Astrocyte (in vitro differentiated cells and primary cell): ENCODE measurements at regions not wholly inside any gene's neighbourhood (a gene's known extent, or its start where the extent isn't known, plus 50 kb on each side); places are given as distances from the start of the nearest gene placed in this dataset.

Source experiments
- DNase-seq: peaks from one replicate; pipeline ENCODE4 v3.0.0-alpha.2; 2010; ENCODE audit warnings: low read depth
- FAIRE-seq: peaks from 2 replicates; lab custom pipeline; 2011; peaks lifted over from hg19 to GRCh38; lab: Jason Lieb, UNC
- H2AFZ ChIP-seq: 2 replicates; pipeline ENCODE4 v1.6.0; 2012; ENCODE audit warnings: low read depth, low read length, inconsistent platforms
- H3K27ac ChIP-seq: 2 replicates; pipeline ENCODE4 v1.5.1; 2011; ENCODE audit warnings: low read depth, low read length, inconsistent platforms
- H3K27me3 ChIP-seq: 2 replicates; pipeline ENCODE4 v1.6.0; 2011; ENCODE audit warnings: low read length, inconsistent platforms; ENCODE audit not compliant: insufficient read depth
- H3K36me3 ChIP-seq: 2 replicates; pipeline ENCODE4 v1.5.1; 2011; ENCODE audit warnings: low read length, inconsistent platforms; ENCODE audit not compliant: insufficient read depth
- H3K4me1 ChIP-seq: 2 replicates; pipeline ENCODE4 v1.5.1; 2011; ENCODE audit warnings: low read length, inconsistent platforms; ENCODE audit not compliant: insufficient read depth
- H3K4me2 ChIP-seq: 2 replicates; pipeline ENCODE4 v1.6.0; 2012; ENCODE audit warnings: low read length, inconsistent platforms
- H3K4me3 ChIP-seq: 2 replicates; pipeline ENCODE4 v1.5.1; 2011; ENCODE audit warnings: low read depth, mild to moderate bottlenecking, low read length, inconsistent platforms; ENCODE audit not compliant: insufficient read depth
- H3K79me2 ChIP-seq: 2 replicates; pipeline ENCODE4 v1.6.0; 2012; ENCODE audit warnings: mild to moderate bottlenecking, low read length, inconsistent platforms; ENCODE audit not compliant: insufficient read depth
- H3K9ac ChIP-seq: 2 replicates; pipeline ENCODE4 v1.6.0; 2012; ENCODE audit warnings: mild to moderate bottlenecking, low read length, inconsistent platforms
- H3K9me3 ChIP-seq: 2 replicates; pipeline ENCODE4 v1.5.1; 2012; ENCODE audit warnings: low read depth, mild to moderate bottlenecking, low read length, inconsistent platforms; ENCODE audit not compliant: insufficient read depth
- H4K20me1 ChIP-seq: 2 replicates; pipeline ENCODE4 v1.6.0; 2012; ENCODE audit warnings: low read length, inconsistent platforms; ENCODE audit not compliant: insufficient read depth
- H3K27ac Mint-ChIP-seq: one replicate; pipeline ENCODE4 v1.8.0; 2021; ENCODE audit warnings: mild to moderate bottlenecking, mixed read lengths; ENCODE audit not compliant: unreplicated experiment
- H3K27me3 Mint-ChIP-seq: one replicate; pipeline ENCODE4 v1.8.0; 2021; ENCODE audit warnings: low read depth, mixed read lengths; ENCODE audit not compliant: unreplicated experiment
- H3K36me3 Mint-ChIP-seq: one replicate; pipeline ENCODE4 v1.8.0; 2021; ENCODE audit warnings: low read depth, mixed read lengths; ENCODE audit not compliant: unreplicated experiment
- H3K4me1 Mint-ChIP-seq: one replicate; pipeline ENCODE4 v1.8.0; 2021; ENCODE audit warnings: low read depth, mixed read lengths; ENCODE audit not compliant: unreplicated experiment
- H3K4me3 Mint-ChIP-seq: one replicate; pipeline ENCODE4 v1.8.0; 2021; ENCODE audit warnings: mild to moderate bottlenecking, moderate library complexity, mixed read lengths; ENCODE audit not compliant: unreplicated experiment
- H3K9me3 Mint-ChIP-seq: one replicate; pipeline ENCODE4 v1.8.0; 2021; ENCODE audit warnings: mild to moderate bottlenecking, mixed read lengths; ENCODE audit not compliant: unreplicated experiment
- EZH2 ChIP-seq: IDR thresholded peaks from 2 replicates; pipeline ENCODE4 v1.6.1; 2012; ENCODE audit warnings: mild to moderate bottlenecking, low read length, inconsistent platforms; ENCODE audit not compliant: insufficient read depth
- TF ChIP-seq, protein P1 (sequence below): IDR thresholded peaks from 2 replicates; pipeline ENCODE4 v1.5.1; 2011; ENCODE audit warnings: low read depth, mild to moderate bottlenecking, inconsistent platforms, low read length, moderate library complexity; ENCODE audit not compliant: insufficient read depth

GRCh38 chr18:11408555-11409065, 200.8 kb upstream of the SLC35G4 start:
- no peaks in the 10 kb centered on the region for H3K27me3 ChIP-seq
- H3K9ac ChIP-seq: no peak overlapping the region
- no peak for TF ChIP-seq EZH2
- TF ChIP-seq, protein P1, sequence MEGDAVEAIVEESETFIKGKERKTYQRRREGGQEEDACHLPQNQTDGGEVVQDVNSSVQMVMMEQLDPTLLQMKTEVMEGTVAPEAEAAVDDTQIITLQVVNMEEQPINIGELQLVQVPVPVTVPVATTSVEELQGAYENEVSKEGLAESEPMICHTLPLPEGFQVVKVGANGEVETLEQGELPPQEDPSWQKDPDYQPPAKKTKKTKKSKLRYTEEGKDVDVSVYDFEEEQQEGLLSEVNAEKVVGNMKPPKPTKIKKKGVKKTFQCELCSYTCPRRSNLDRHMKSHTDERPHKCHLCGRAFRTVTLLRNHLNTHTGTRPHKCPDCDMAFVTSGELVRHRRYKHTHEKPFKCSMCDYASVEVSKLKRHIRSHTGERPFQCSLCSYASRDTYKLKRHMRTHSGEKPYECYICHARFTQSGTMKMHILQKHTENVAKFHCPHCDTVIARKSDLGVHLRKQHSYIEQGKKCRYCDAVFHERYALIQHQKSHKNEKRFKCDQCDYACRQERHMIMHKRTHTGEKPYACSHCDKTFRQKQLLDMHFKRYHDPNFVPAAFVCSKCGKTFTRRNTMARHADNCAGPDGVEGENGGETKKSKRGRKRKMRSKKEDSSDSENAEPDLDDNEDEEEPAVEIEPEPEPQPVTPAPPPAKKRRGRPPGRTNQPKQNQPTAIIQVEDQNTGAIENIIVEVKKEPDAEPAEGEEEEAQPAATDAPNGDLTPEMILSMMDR: no peak
- H3K27ac ChIP-seq: no peak overlapping the region
- H3K79me2 ChIP-seq: no peaks in the 10 kb centered on the region
- Mint-ChIP-seq H3K27ac (no peak overlapping the region), H3K9me3 (no peaks in the 10 kb centered on the region), H3K4me3 (no peak overlapping the region), H3K27me3 (no peaks in the 10 kb centered on the region), H3K36me3 (no peaks in the 10 kb centered on the region), H3K4me1 (peaks cover 10% of the 10 kb centered on the region)
- no peak for FAIRE-seq
- DNase-seq: no peak
- no peaks in the 10 kb centered on the region for H3K9me3 ChIP-seq
- H3K4me2 ChIP-seq: no peak overlapping the region
- no peaks in the 10 kb centered on the region for H3K4me1 ChIP-seq
- H2AFZ ChIP-seq: no peak overlapping the region
- no peaks in the 10 kb centered on the region for H3K36me3 ChIP-seq
- no peaks in the 10 kb centered on the region for H4K20me1 ChIP-seq
- no peak overlapping the region for H3K4me3 ChIP-seq

GRCh38 chr18:11407940-11408339, 201.5 kb upstream of the SLC35G4 start:
- DNase-seq: peak; percentile 18

DNA sequence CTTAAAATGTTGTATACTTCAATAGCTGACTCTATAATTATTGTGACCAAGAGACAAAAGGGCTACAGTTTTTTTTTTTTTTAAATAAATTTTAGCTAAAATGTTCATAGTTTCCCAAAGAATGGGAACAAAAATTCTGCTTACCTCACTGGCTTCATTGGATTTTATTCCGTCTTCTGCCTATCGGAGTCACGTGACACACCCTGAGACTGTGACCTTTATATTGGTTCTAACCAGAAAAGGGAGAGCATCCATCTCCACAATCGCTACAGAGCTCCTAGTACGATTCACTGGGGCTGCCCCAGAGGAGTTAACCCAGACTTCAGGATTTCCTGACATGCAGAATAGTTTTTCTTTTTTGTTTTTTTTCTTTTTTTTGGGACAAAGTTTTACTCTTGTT, 203.6 kb upstream of the SLC35G4 start:
- Histone ChIP-seq H3K27ac (no peak overlapping the region), H3K79me2 (no peaks in the 10 kb centered on the region), H3K27me3 (no peaks in the 10 kb centered on the region), H3K36me3 (no peaks in the 10 kb centered on the region), H3K9ac (no peak overlapping the region), H3K4me2 (no peak overlapping the region), H3K9me3 (no peaks in the 10 kb centered on the region), H3K4me1 (no peaks in the 10 kb centered on the region), H3K4me3 (no peak overlapping the region), H4K20me1 (no peaks in the 10 kb centered on the region), H2AFZ (no peak overlapping the region)
- Mint-ChIP-seq H3K27me3 (no peaks in the 10 kb centered on the region), H3K27ac (no peak overlapping the region), H3K4me3 (no peak overlapping the region), H3K36me3 (no peaks in the 10 kb centered on the region), H3K9me3 (no peaks in the 10 kb centered on the region), H3K4me1 (peaks cover 10% of the 10 kb centered on the region)
- DNase-seq: no peak
- TF ChIP-seq, protein P1: no peak
- TF ChIP-seq EZH2: no peak
- FAIRE-seq: no peak

More at GRCh38 chr18:11407940-11408339, 201.5 kb upstream of the SLC35G4 start:
- no peaks in the 10 kb centered on the region for H3K36me3 ChIP-seq
- Mint-ChIP-seq H3K4me3 (no peak overlapping the region), H3K27ac (no peak overlapping the region), H3K27me3 (no peaks in the 10 kb centered on the region), H3K9me3 (no peaks in the 10 kb centered on the region), H3K4me1 (peaks cover 10% of the 10 kb centered on the region), H3K36me3 (no peaks in the 10 kb centered on the region)
- TF ChIP-seq, protein P1: no peak
- TF ChIP-seq EZH2: no peak
- no peaks in the 10 kb centered on the region for H3K27me3 ChIP-seq
- no peak overlapping the region for H3K27ac ChIP-seq
- H3K9ac ChIP-seq: no peak overlapping the region
- no peaks in the 10 kb centered on the region for H3K9me3 ChIP-seq
- H3K4me3 ChIP-seq: no peak overlapping the region
- no peaks in the 10 kb centered on the region for H3K79me2 ChIP-seq
- FAIRE-seq: peak; percentile 41
- H2AFZ ChIP-seq: no peak overlapping the region
- no peaks in the 10 kb centered on the region for H4K20me1 ChIP-seq
- H3K4me2 ChIP-seq: no peak overlapping the region
- no peaks in the 10 kb centered on the region for H3K4me1 ChIP-seq
